GM19395 (cell line): ENCODE measurements at regions not wholly inside any gene's neighbourhood (a gene's known extent, or its start where the extent isn't known, plus 50 kb on each side); places are given as distances from the start of the nearest gene placed in this dataset.

Experiments used
- ATAC-seq: cut with Tn5 transposase; IDR thresholded peaks from one replicate; pipeline ENCODE4 v1.9.1; 2021; ENCODE audit warnings: mild to moderate bottlenecking, moderate library complexity; ENCODE audit not compliant: unreplicated experiment

GRCh38 chr2:6495466-6495865 is 370.2 kb downstream of the CMPK2 start:
- ATAC-seq, result no peak

DNA sequence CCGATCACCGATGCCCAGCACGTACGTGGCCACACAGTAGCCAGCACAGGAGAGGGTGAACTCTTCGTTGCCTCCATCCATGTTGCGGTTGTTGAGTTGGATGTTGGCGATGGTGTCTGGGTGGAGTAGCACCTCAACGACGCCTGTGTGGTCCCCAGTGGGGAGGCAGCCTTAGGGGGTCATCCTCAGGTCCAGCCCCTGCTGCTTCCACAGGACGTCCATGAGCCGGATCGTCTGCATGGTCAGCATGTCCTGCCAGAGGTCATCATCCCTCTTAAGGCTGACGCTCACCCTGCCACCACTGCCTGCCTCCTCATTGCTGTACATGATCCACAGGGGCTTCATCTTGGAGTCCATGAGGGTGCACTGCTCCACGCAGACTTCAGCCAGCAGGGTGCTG is 369.3 kb downstream of the CMPK2 start:
- no peak for ATAC-seq

GRCh38 chr2:6497048-6497447 is 368.7 kb downstream of the CMPK2 start:
- no peak for ATAC-seq

GRCh38 chr2:6498841-6499240 is 366.9 kb downstream of the CMPK2 start:
- no peak for ATAC-seq

- no peak for ATAC-seq
These were observed 366.0 kb downstream of the CMPK2 start for GRCh38 chr2:6499691-6500090.

DNA sequence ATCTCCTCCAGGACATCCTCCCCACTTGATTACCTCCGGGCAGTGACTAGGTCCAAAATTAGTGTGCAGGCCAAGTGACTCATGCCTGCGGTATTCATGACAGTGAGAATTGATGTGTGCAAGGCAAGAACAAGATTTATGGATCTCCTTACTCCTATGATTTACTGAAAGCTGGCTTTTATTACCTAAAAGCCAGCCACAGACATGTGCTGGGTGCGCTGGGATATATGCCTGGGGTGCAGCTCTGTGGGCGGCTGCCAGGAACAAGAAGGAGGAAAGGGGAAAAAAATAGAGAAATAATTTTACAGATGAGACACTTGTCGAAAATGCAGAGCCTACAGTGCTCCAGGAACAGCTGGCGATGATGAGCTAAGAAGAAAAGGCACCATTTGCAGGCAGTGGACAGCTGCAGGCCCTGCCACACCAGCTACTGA is 359.3 kb downstream of the CMPK2 start:
- no peak for ATAC-seq

- no peak for ATAC-seq
These were observed 358.8 kb downstream of the CMPK2 start for GRCh38 chr2:6506859-6507258.

- no peak for ATAC-seq
These were observed 355.2 kb downstream of the CMPK2 start for GRCh38 chr2:6510532-6510931.

DNA sequence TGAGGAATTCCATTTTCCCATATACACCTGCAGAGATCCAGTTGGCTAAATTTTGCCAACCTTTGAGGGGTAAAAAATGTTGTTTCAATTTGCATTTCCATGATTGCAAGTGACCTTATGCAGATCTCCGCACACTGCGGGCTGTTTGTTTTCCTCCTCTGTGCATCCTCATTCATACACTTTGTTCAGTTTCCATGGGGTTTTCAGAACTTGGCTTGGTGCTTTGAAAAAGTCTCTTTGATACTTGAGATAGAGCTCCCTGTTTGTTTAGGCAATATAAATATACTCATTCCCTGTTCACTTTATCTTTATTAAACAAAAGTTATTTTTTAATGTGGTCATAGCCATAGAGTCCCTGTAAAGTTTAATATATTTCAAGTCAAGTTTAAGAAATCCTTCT is 353.1 kb downstream of the CMPK2 start:
- no peak for ATAC-seq

DNA sequence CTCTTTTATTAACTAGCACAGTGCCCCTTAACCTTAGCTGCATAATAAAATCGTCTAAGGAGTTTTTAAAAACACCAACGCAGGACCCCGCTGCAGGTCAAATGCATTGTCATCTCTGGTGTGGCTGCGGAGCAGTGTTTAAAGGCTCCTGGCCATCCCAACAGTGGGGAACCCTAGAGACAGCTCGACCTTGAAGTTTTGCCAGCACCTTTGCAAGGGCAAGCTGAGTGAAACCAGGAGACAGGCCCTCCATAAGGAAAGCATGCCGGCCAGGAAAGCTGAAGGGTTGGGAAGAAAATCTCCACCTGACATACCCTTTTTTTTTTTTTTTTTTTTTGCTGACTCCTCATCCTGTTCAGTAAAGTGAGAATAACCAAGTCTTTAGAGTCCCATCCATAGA is 349.0 kb downstream of the CMPK2 start:
- no peak for ATAC-seq

DNA sequence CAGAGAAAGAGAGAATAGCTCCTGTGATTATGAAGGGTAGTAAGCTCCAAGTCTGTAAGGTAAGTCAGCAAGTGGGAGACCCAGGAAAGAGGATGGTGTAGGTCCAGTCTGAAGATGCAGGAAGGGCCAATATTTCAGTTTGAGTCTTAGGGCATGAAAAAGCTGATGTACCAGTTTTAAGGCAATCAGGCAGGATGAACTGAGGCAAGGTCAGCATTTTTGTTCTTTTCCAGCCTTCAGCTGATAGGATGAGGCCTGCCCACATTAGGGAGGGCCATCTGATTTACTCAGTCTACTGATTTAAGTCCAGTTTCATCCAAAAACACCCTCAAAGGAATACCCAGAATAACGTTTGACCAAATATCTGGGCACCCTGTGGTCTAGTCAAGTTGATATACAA is 347.3 kb downstream of the CMPK2 start:
- ATAC-seq, result no peak

DNA sequence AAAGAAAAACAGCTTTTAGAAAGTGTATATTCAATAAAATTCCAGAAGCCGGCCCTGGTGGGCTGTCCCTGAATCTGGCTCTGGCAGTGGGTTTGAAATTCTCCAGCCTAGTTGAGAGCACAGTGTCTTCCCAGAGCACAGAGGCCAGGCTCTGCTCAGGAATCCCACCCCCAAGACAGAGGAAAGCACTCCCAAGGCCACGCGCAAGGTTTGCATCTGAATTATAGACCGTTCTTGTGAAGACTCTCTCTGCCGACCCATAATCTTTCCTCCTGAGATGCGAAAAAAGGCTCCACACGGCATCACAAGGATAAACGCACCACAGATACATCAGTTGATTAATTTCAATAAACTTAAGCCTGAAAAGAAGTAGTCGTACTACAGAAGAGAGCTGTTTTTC is 342.2 kb downstream of the CMPK2 start:
- no peak for ATAC-seq

DNA sequence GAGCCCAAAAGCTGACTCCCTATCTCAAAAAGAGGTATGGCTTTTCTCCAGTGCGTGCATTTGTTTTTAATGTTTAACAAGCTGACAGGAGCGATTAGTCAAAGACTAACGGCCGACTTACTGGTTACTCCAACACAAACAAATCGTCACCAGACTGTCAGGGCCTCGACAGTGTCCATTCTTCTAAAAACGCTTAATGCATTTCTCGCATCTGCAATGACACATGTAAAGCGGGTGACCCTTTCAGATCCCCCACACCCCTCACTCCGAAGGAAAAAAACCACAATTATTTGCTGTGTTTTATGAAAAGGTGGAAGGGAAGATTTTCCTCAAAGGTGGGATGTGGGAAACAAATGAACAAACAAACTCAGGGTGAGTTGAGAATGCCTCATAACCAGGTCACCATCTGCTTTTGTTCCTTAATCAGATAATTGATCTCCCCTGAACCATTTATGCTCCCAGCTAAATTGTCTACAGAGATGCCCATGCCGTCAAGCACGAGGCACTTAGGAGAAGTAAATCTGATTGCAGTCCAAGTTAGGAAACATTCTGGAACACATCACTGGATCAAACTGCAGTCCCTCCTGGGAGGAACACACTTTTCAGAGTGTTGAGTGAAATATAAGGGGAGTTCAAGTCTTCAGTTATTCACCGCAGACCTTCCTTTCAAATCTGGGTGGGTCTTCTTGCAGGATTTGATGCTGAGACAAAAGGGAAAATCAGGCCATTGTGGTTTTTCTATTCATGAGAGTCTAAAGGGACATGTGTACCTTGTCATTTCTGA is 340.8 kb downstream of the CMPK2 start:
- no peak for ATAC-seq

DNA sequence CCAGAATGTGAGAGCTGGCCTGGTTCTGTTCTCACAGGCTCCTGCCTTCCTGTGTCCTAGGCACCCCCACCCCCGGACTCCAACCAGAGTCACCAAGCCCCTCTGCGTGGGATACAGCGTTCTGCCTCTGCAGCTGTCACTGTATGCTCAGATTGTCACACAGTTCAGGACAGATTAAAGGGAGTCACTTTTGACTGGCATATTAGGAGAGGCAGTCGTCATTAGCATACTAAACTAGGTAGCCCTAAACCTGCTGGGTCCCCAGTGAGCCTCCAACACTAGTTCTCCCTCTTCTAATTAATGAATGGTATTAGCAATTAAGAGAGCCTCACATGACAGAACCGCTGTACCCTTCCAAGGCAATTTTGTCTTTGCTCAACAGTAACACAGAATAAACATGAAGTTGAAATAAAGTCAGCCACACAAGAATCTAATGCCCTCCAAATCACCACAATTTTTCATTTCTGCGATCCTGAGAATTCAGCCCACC is 340.2 kb downstream of the CMPK2 start:
- ATAC-seq, result no peak

- ATAC-seq, result no peak
These were observed 339.4 kb downstream of the CMPK2 start for GRCh38 chr2:6526093-6526824.

- no peak for ATAC-seq
These were observed 334.4 kb downstream of the CMPK2 start for GRCh38 chr2:6531304-6531703.

DNA sequence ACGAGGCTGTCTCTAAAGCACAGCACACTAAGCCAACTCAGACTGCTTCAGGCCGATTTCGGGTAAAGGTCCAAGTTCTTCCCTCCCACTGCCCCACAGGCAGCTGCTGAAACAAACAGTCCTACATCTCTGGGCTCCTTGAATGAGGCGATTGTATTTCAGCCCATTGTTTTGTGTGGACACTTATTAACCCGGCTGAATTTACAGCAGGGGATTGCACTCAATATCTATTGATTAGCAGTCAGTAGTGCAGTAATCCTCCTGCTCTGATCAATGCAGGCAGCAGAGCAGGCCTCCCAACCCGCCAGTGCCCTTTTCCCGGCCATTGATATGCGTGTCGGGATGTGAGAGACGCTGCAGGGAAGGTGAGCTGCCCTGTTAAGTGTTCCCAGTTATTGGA is 330.1 kb downstream of the CMPK2 start:
- no peak for ATAC-seq

DNA sequence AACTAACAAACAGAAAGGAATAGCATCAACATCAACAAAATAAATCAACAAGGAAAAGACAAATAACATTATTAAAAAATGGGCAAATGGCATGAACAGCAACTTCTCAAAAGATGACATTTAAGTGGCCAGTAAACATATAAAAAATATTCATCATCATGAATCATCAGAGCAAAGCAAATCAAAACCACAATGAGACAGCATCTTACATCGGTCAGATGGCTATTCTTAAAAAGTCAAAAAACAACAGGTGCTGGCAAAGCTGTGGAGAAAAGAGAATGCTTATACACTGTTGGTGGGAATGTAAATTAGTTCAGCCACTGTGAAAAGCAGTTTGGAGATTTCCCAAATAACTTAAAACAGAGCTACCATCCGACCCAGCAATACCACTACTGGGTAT is 327.1 kb downstream of the CMPK2 start:
- ATAC-seq, result no peak

DNA sequence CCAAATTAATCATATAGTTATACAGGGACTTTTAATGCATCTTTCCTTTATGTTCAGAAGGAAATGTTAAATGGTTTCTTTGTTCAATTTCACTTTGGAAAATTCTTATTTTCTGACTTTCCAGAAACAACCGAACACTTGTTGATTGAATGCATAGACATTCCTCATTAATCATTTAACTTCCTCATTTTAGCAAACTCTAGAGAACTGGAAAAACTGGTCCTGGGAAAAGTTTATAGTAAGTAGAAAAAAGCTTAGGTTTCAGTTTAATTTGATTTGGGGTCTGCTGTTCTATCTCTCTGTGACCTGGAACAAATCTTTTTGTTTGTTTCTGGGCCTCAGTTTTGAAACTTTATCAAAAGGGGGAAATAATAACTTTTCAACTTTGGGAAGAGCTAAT is 320.4 kb downstream of the CMPK2 start:
- ATAC-seq, result no peak

- ATAC-seq, result no peak
These were observed 319.9 kb downstream of the CMPK2 start for GRCh38 chr2:6545795-6546194.

DNA sequence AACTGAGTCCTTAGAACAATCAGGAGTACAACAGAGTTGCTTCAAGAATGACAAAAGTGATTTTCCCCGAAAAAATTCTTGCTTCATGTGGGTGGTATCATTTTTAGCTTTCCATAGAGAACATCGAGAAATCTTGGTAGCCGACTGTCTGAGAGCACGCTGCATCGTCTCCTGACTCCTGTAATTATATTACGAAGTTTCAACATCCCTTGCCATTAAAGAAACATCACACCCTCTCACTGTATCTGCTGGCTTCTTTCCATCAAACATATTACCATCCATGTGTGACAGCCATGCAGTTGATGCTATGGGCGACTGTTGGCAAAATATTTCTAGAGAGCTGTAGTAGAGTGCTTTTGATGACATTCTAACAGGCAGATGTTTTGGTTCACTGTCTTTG is 311.2 kb downstream of the CMPK2 start:
- no peak for ATAC-seq

DNA sequence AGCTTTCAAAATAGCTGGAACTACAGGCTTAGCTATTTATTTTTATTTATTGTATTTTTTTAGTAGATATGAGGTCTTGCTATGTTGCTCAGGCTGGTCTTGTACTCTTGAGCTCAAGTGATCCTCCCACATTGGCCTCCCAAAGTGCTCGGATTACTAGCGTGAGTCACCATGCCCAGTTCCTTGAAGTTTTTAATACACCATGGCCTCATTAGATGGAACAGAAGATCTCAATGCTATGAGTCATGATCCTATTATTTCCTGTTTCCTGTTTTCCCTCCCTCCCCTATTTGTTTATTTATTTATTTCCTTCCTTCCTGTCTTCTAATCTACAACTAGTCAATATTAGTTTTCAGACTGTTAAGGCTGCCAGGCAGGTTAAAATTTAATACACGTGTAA is 309.0 kb downstream of the CMPK2 start:
- ATAC-seq, result no peak
